GM12878 (cell line): ENCODE measurements at regions not wholly inside any gene's neighbourhood (a gene's known extent, or its start where the extent isn't known, plus 50 kb on each side); places are given as distances from the start of the nearest gene placed in this dataset.

Experiments
- ATAC-seq: fragments of 200-7000 bp; cut with Tn5 transposase; 3 replicates; pipeline ENCODE4 v1.9.1; 2020; ENCODE audit warnings: mild to moderate bottlenecking, moderate library complexity
- BruUV-seq: library from RNA; stranded (reverse); fragments of 400-500 nt; replicated peaks from 2 replicates; lab custom pipeline; 2021; lab: Mats Ljungman, UMichigan
- CTCF ChIA-PET: fragments of 300-600 bp; sonication (Branson Sonifier 250); formaldehyde crosslinking; extraction: SDS; loops from one replicate; lab custom pipeline; 2021; ENCODE audit warnings: inconsistent platforms; lab: Yijun Ruan, JAX
- POLR2A ChIA-PET: fragments of 350-600 bp; formaldehyde crosslinking; extraction: SDS; loops from one replicate; lab custom pipeline; 2021; ENCODE audit warnings: inconsistent platforms; lab: Charles Lee
- RAD21 ChIA-PET: fragments of 300-600 bp; sonication (Branson Sonifier 250); formaldehyde crosslinking; loops from one replicate; lab custom pipeline; 2023; ENCODE audit warnings: antibody characterized with exemption; ENCODE audit not compliant: unreplicated experiment; lab: Charles Lee
- SMC1A ChIA-PET: fragments of 300-600 bp; sonication (Branson Sonifier 250); formaldehyde crosslinking; loops from one replicate; lab custom pipeline; 2023; ENCODE audit not compliant: unreplicated experiment, uncharacterized antibody; lab: Charles Lee
- DNase-seq: peaks from one replicate; pipeline ENCODE4 v3.0.0-alpha.2; 2011; ENCODE audit warnings: low read depth, low spot score
- FAIRE-seq: peaks from 3 replicates; lab custom pipeline; 2011; peaks lifted over from hg19 to GRCh38; lab: Jason Lieb, UNC
- H2AFZ ChIP-seq: 2 replicates; pipeline ENCODE4 v1.6.0; 2011; ENCODE audit warnings: low read depth, low read length, control low read depth; ENCODE audit not compliant: control insufficient read depth
- H3K27ac ChIP-seq: 2 replicates; pipeline ENCODE4 v1.5.1; 2011; ENCODE audit warnings: control low read depth; ENCODE audit not compliant: control insufficient read depth, insufficient read depth
- H3K27me3 ChIP-seq, 2 experiments: replicated peaks in 1 of 2; 2 replicates each; pipeline versions ENCODE4 v1.6.0 to v1.6.1; 2011; ENCODE audit warnings: low read length in 1 of 2; ENCODE audit not compliant: control insufficient read depth in 2 of 2, insufficient read depth in 2 of 2
- H3K36me3 ChIP-seq, 2 experiments: 2 replicates each; pipeline ENCODE4 v1.5.1; 2011; ENCODE audit warnings: low read length in 1 of 2; ENCODE audit not compliant: control insufficient read depth in 2 of 2, insufficient read depth in 2 of 2
- H3K4me1 ChIP-seq: 2 replicates; pipeline ENCODE4 v1.6.1; 2011; ENCODE audit warnings: mild to moderate bottlenecking, low read length, moderate library complexity, mixed read lengths; ENCODE audit not compliant: control insufficient read depth, insufficient read depth
- H3K4me2 ChIP-seq: 2 replicates; pipeline ENCODE4 v1.6.0; 2011; ENCODE audit warnings: control low read depth; ENCODE audit not compliant: control insufficient read depth, insufficient read depth
- H3K4me3 ChIP-seq: fragments of 200-600 bp; sonication (generic); 2 replicates; pipeline ENCODE4 v1.5.1; 2016
- H3K79me2 ChIP-seq: 2 replicates; pipeline ENCODE4 v1.6.0; 2011; ENCODE audit warnings: low read length; ENCODE audit not compliant: control insufficient read depth, insufficient read depth
- H3K9ac ChIP-seq: 2 replicates; pipeline ENCODE4 v1.8.0; 2011; ENCODE audit warnings: low read length, control low read depth, mixed read lengths; ENCODE audit not compliant: control insufficient read depth, insufficient read depth
- H3K9me3 ChIP-seq: replicated peaks from 3 replicates; pipeline ENCODE4 v1.5.1; 2011; ENCODE audit warnings: mild to moderate bottlenecking, low read length; ENCODE audit not compliant: control insufficient read depth, insufficient read depth
- H4K20me1 ChIP-seq: 2 replicates; pipeline ENCODE4 v1.6.0; 2011; ENCODE audit not compliant: control insufficient read depth, insufficient read depth
- BRCA1 ChIP-seq: IDR thresholded peaks from 2 replicates; pipeline ENCODE4 v1.6.1; 2011; ENCODE audit warnings: low read depth, low read length, improper control_type of control experiment
- E4F1 ChIP-seq: fragments of 450-650 bp; IDR thresholded peaks from 2 replicates; pipeline ENCODE4 v1.6.1; 2018; ENCODE audit warnings: borderline replicate concordance, mild to moderate bottlenecking; ENCODE audit not compliant: partially characterized antibody
- EGR1 ChIP-seq, 2 experiments: IDR thresholded peaks; 1 replicate in 1 of 2; 2 replicates in 1 of 2; pipeline ENCODE4 v1.6.1; 2011 to 2012; ENCODE audit warnings: low read depth in 2 of 2, low read length in 2 of 2, borderline replicate concordance in 1 of 2, mild to moderate bottlenecking in 1 of 2, moderate library complexity in 1 of 2
- ETV6 ChIP-seq, 2 experiments: fragments of 450-650 bp in 1 of 2; IDR thresholded peaks in 1 of 2; conservative IDR thresholded peaks in 1 of 2; 2 replicates each; pipeline ENCODE4 v1.6.1; 2014; ENCODE audit warnings: antibody characterized with exemption in 1 of 2, borderline replicate concordance in 1 of 2, low read depth in 1 of 2, mild to moderate bottlenecking in 1 of 2, moderate library complexity in 1 of 2
- GABPA ChIP-seq: IDR thresholded peaks from 2 replicates; pipeline ENCODE4 v1.6.1; 2014; ENCODE audit warnings: antibody characterized with exemption, low read depth, mild to moderate bottlenecking, inconsistent platforms
- NFYB ChIP-seq: IDR thresholded peaks from 2 replicates; pipeline ENCODE4 v1.6.1; 2011; ENCODE audit warnings: low read depth, mild to moderate bottlenecking, low read length, improper control_type of control experiment, moderate library complexity; ENCODE audit not compliant: insufficient read depth
- PBX3 ChIP-seq: IDR thresholded peaks from 2 replicates; pipeline ENCODE4 v1.6.1; 2011; ENCODE audit warnings: mild to moderate bottlenecking, low read depth, low read length, moderate library complexity; ENCODE audit not compliant: insufficient replicate concordance
- POLR2AphosphoS2 ChIP-seq: IDR thresholded peaks from 2 replicates; pipeline ENCODE4 v1.6.1; 2011; ENCODE audit warnings: low read depth, mild to moderate bottlenecking, low read length, improper control_type of control experiment, moderate library complexity
- RELB ChIP-seq: fragments of 450-650 bp; IDR thresholded peaks from 2 replicates; pipeline ENCODE4 v1.6.1; 2017; ENCODE audit warnings: low read depth, mild to moderate bottlenecking, moderate library complexity
- SMAD5 ChIP-seq: IDR thresholded peaks from 2 replicates; pipeline ENCODE4 v1.6.1; 2016; ENCODE audit warnings: antibody characterized with exemption, low read depth
- SRF ChIP-seq, 2 experiments: IDR thresholded peaks; 2 replicates each; pipeline ENCODE4 v1.6.1; 2011; ENCODE audit warnings: low read depth in 2 of 2, low read length in 2 of 2, mild to moderate bottlenecking in 1 of 2, moderate library complexity in 1 of 2
- ZNF217 ChIP-seq: fragments of 450-650 bp; IDR thresholded peaks from 2 replicates; pipeline ENCODE4 v1.6.1; 2017; ENCODE audit warnings: antibody characterized with exemption, mild to moderate bottlenecking
- ZNF24 ChIP-seq: fragments of 450-650 bp; IDR thresholded peaks from 2 replicates; pipeline ENCODE4 v1.6.1; 2017; ENCODE audit warnings: antibody characterized with exemption, mild to moderate bottlenecking
- ZSCAN29 ChIP-seq: fragments of 450-650 bp; IDR thresholded peaks from 2 replicates; pipeline ENCODE4 v1.6.1; 2017; ENCODE audit warnings: mild to moderate bottlenecking, moderate library complexity
- ZZZ3 ChIP-seq: IDR thresholded peaks from 2 replicates; pipeline ENCODE4 v1.6.1; 2011; ENCODE audit warnings: low read depth; ENCODE audit not compliant: control insufficient read depth, insufficient read length
- WGBS: methylation state at CpG from one replicate; pipeline ENCODE4 v1.1.6; 2016; ENCODE audit warnings: low lambda C conversion rate; ENCODE audit not compliant: insufficient replicate concordance, insufficient coverage; ENCODE audit errors: missing lambda C conversion rate; 5-methylcytosine and 5-hydroxymethylcytosine counted together
- in situ Hi-C: fragments of 300-500 bp; cut with MboI; formaldehyde crosslinking; loops from 9 replicates; pipeline ENCODE4 v1.14.3; 2018; ENCODE audit warnings: mixed read lengths
- intact Hi-C: fragments of 100-400 bp; cut with micrococcal nuclease; formaldehyde crosslinking; loops from one replicate; pipeline ENCODE4 v1.14.2; 2022; ENCODE audit not compliant: unreplicated experiment
- TF ChIP-seq, protein P1 (sequence below): IDR thresholded peaks from 2 replicates; pipeline ENCODE4 v1.6.1; 2011; ENCODE audit warnings: low read depth, low read length, improper control_type of control experiment, borderline replicate concordance

DNA sequence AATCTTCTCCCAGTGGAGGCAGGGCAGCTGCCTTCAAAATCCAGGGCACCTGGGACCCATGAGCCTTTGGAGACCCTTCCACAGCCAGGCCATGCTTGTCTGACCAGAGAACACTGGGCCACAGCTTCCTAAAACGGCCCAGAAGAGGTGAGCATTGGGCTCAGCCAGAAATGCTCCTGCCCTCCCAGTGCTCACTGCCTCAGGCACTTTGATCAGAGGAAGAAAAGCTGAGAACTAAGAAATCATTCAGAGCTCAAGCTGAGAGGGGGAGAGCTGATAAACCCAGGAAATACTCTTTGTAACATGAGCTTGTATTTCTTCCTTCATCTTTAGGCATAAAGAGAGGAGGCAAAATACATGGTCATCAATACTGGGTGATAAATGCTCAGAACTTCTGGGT lies 365.5 kb upstream of the KLHL29 start:
- H2AFZ ChIP-seq = no peak overlapping the region
- POLR2A ChIA-PET = no interaction called here
- no peak for TF ChIP-seq ETV6 (conservative IDR thresholded peaks at IDR 0.05 in 1 of 2, IDR thresholded peaks at IDR 0.05 in 1 of 2; ENCODE audit: borderline replicate concordance in 1 of 2, low read depth in 1 of 2)
- no peak for TF ChIP-seq BRCA1
- TF ChIP-seq RELB = no peak
- TF ChIP-seq SRF (IDR thresholded peaks at IDR 0.05; ENCODE audit: low read depth in 2 of 2, low read length in 2 of 2) = no peak
- no peak for TF ChIP-seq GABPA
- no peak for TF ChIP-seq ZSCAN29
- TF ChIP-seq POLR2AphosphoS2 = no peak
- no peak for TF ChIP-seq SMAD5
- TF ChIP-seq ZNF24 = no peak
- TF ChIP-seq PBX3 = no peak
- no peak for TF ChIP-seq ZZZ3
- no peak for TF ChIP-seq ZNF217
- TF ChIP-seq, protein P1, sequence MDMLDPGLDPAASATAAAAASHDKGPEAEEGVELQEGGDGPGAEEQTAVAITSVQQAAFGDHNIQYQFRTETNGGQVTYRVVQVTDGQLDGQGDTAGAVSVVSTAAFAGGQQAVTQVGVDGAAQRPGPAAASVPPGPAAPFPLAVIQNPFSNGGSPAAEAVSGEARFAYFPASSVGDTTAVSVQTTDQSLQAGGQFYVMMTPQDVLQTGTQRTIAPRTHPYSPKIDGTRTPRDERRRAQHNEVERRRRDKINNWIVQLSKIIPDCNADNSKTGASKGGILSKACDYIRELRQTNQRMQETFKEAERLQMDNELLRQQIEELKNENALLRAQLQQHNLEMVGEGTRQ = no peak
- no peak for TF ChIP-seq E4F1
- no peak for TF ChIP-seq NFYB
- no peak for TF ChIP-seq EGR1 (IDR thresholded peaks at IDR 0.05; ENCODE audit: borderline replicate concordance in 1 of 2, low read depth in 2 of 2, low read length in 2 of 2)
- TF ChIP-seq, all 136 proteins: peak for 0
- RAD21 ChIA-PET = no interaction called here
- Histone ChIP-seq H4K20me1 (no peaks in the 10 kb centered on the region), H3K9ac (no peak overlapping the region), H3K79me2 (no peaks in the 10 kb centered on the region), H3K4me1 (no peaks in the 10 kb centered on the region), H3K4me3 (no peak overlapping the region), H3K27me3 (no peaks in the 10 kb centered on the region; a peak in 2 of 4 replicates), H3K4me2 (no peak overlapping the region), H3K27ac (no peak overlapping the region), H3K9me3 (no peaks in the 10 kb centered on the region), H3K36me3 (no peaks in the 10 kb centered on the region)
- no peak for DNase-seq
- SMC1A ChIA-PET = no interaction called here
- ATAC-seq = no peak
- CTCF ChIA-PET = no interaction called here
- no TSS peak for BruUV-seq
- WGBS = 0% methylated on average over 1 of the region's 1 CpG
- FAIRE-seq = no peak
- intact Hi-C loops (no loop called here), in situ Hi-C loops (no loop called here)
